Loucy (cell line): ENCODE measurements at regions not wholly inside any gene's neighbourhood (a gene's known extent, or its start where the extent isn't known, plus 50 kb on each side); places are given as distances from the start of the nearest gene placed in this dataset.
"Not testable (repeated sequence)": the region's sequence is repeated elsewhere in the genome, so short reads cannot be mapped to it uniquely, and the experiment has no call there.

Source experiments
- H2AFZ ChIP-seq: fragments of 200-600 bp; sonication (generic); 2 replicates; pipeline ENCODE4 v1.6.0; 2016; ENCODE audit warnings: antibody characterized with exemption, mild to moderate bottlenecking, low read length, moderate library complexity
- H3F3A ChIP-seq: fragments of 200-600 bp; 2 replicates; pipeline ENCODE4 v1.6.0; 2016; ENCODE audit warnings: antibody characterized with exemption, low read depth, mild to moderate bottlenecking
- H3K27me3 ChIP-seq: fragments of 200-600 bp; sonication (generic); 2 replicates; pipeline ENCODE4 v1.6.1; 2014; ENCODE audit warnings: low read length, mild to moderate bottlenecking; ENCODE audit not compliant: insufficient read depth, poor library complexity, severe bottlenecking
- H3K36me3 ChIP-seq: fragments of 200-600 bp; sonication (generic); 2 replicates; pipeline ENCODE4 v1.6.1; 2016; ENCODE audit warnings: low read length; ENCODE audit not compliant: insufficient read depth
- H3K4me1 ChIP-seq: fragments of 200-600 bp; sonication (generic); 2 replicates; pipeline ENCODE4 v1.5.1; 2014; ENCODE audit warnings: low read length, mild to moderate bottlenecking; ENCODE audit not compliant: insufficient read depth, poor library complexity, severe bottlenecking
- H3K4me2 ChIP-seq: fragments of 200-600 bp; sonication (generic); 2 replicates; pipeline ENCODE4 v1.6.0; 2014; ENCODE audit warnings: antibody characterized with exemption, low read length, low read depth, mild to moderate bottlenecking; ENCODE audit not compliant: poor library complexity, severe bottlenecking
- H3K4me3 ChIP-seq: fragments of 200-600 bp; sonication (generic); 2 replicates; pipeline ENCODE4 v1.5.1; 2014; ENCODE audit warnings: low read length, mild to moderate bottlenecking, mixed read lengths; ENCODE audit not compliant: poor library complexity, severe bottlenecking
- H3K79me2 ChIP-seq: fragments of 200-600 bp; sonication (generic); 2 replicates; pipeline ENCODE4 v1.6.1; 2014; ENCODE audit warnings: low read length; ENCODE audit not compliant: insufficient read depth
- H3K9ac ChIP-seq: fragments of 200-600 bp; sonication (generic); 2 replicates; pipeline ENCODE4 v1.6.0; 2014; ENCODE audit warnings: mild to moderate bottlenecking, low read depth, low read length, moderate library complexity; ENCODE audit not compliant: poor library complexity, severe bottlenecking
- H3K9me2 ChIP-seq: fragments of 200-600 bp; sonication (generic); replicated peaks from 2 replicates; pipeline ENCODE4 v1.6.1; 2016; ENCODE audit warnings: low read depth, low read length, mixed read lengths
- H3K9me3 ChIP-seq: fragments of 200-600 bp; sonication (generic); 2 replicates; pipeline ENCODE4 v1.6.1; 2014; ENCODE audit warnings: mild to moderate bottlenecking, antibody characterized with exemption, low read length, low read depth; ENCODE audit not compliant: insufficient read depth
- H4K20me1 ChIP-seq: fragments of 200-600 bp; sonication (generic); 2 replicates; pipeline ENCODE4 v1.6.0; 2014; ENCODE audit warnings: antibody characterized with exemption, low read length, mild to moderate bottlenecking; ENCODE audit not compliant: insufficient read depth, poor library complexity, severe bottlenecking
- CTCF ChIP-seq: fragments of 200-600 bp; sonication (generic); conservative IDR thresholded peaks from 2 replicates; pipeline ENCODE4 v1.5.1; 2014; ENCODE audit warnings: mild to moderate bottlenecking, antibody characterized with exemption, low read length
- EZH2phosphoT487 ChIP-seq: fragments of 200-600 bp; IDR thresholded peaks from 2 replicates; pipeline ENCODE4 v1.6.1; 2018; ENCODE audit warnings: antibody characterized with exemption, mild to moderate bottlenecking, moderate library complexity, borderline replicate concordance

- no peaks in the 10 kb centered on the region for H3F3A ChIP-seq
- TF ChIP-seq EZH2phosphoT487 = no peak
- no peak for TF ChIP-seq CTCF
- no peaks in the 10 kb centered on the region for H3K9me2 ChIP-seq
- H3K27me3 ChIP-seq = no peaks in the 10 kb centered on the region
- no peaks in the 10 kb centered on the region for H4K20me1 ChIP-seq
- no peaks in the 10 kb centered on the region for H3K4me1 ChIP-seq
- no peak overlapping the region for H3K9ac ChIP-seq
- H3K9me3 ChIP-seq = no peaks in the 10 kb centered on the region; the same call in 1 of the 2 replicates
- no peaks in the 10 kb centered on the region for H3K79me2 ChIP-seq
- no peak overlapping the region for H2AFZ ChIP-seq
- H3K4me2 ChIP-seq = no peak overlapping the region
- no peak overlapping the region for H3K4me3 ChIP-seq
- H3K36me3 ChIP-seq = no peaks in the 10 kb centered on the region
These were observed 543.4 kb downstream of the RPL10L start for GRCh38 chr14:46108228-46108627.

- H3K27me3 ChIP-seq, H3K4me2 ChIP-seq, H2AFZ ChIP-seq, H3K9me2 ChIP-seq, H3K9ac ChIP-seq, H3K4me3 ChIP-seq, H3K79me2 ChIP-seq, H4K20me1 ChIP-seq, H3K36me3 ChIP-seq, H3K4me1 ChIP-seq, H3F3A ChIP-seq, H3K9me3 ChIP-seq: not testable (repeated sequence)
These were observed 550.7 kb downstream of the RPL10L start for GRCh38 chr14:46100901-46101300.

- Histone ChIP-seq H3K4me1 (no peaks in the 10 kb centered on the region), H3K27me3 (no peaks in the 10 kb centered on the region), H3K4me2 (no peak overlapping the region), H4K20me1 (no peaks in the 10 kb centered on the region), H3K9ac (no peak overlapping the region), H3K9me3 (no peaks in the 10 kb centered on the region), H3K4me3 (no peak overlapping the region), H2AFZ (no peak overlapping the region), H3K36me3 (no peaks in the 10 kb centered on the region), H3K79me2 (no peaks in the 10 kb centered on the region), H3K9me2 (no peaks in the 10 kb centered on the region), H3F3A (no peaks in the 10 kb centered on the region)
- no peak for TF ChIP-seq EZH2phosphoT487
- no peak for TF ChIP-seq CTCF
These were observed 559.8 kb downstream of the RPL10L start for GRCh38 chr14:46091819-46092218.

- H3K9me2 ChIP-seq = no peaks in the 10 kb centered on the region
- H3K36me3 ChIP-seq = no peaks in the 10 kb centered on the region
- TF ChIP-seq CTCF (no peak), EZH2phosphoT487 (no peak)
- H4K20me1 ChIP-seq = no peaks in the 10 kb centered on the region
- H3K27me3 ChIP-seq = no peaks in the 10 kb centered on the region
- H3F3A ChIP-seq = no peaks in the 10 kb centered on the region
- no peak overlapping the region for H3K4me3 ChIP-seq
- no peak overlapping the region for H3K9ac ChIP-seq
- H2AFZ ChIP-seq = no peak overlapping the region
- no peaks in the 10 kb centered on the region for H3K79me2 ChIP-seq
- no peak overlapping the region for H3K4me2 ChIP-seq
- H3K4me1 ChIP-seq = no peaks in the 10 kb centered on the region
- no peaks in the 10 kb centered on the region for H3K9me3 ChIP-seq
These were observed 564.0 kb downstream of the RPL10L start for GRCh38 chr14:46087604-46088003.
